H1 (cell line): ENCODE measurements at regions not wholly inside any gene's neighbourhood (a gene's known extent, or its start where the extent isn't known, plus 50 kb on each side); places are given as distances from the start of the nearest gene placed in this dataset.

Experiments used
- CTCF ChIA-PET: fragments of 300-600 bp; sonication (Branson Sonifier 250); formaldehyde crosslinking; loops from one replicate; lab custom pipeline; 2021; ENCODE audit not compliant: partially characterized antibody; lab: Charles Lee
- POLR2A ChIA-PET: fragments of 300-600 bp; sonication (Branson Sonifier 250); formaldehyde crosslinking; loops from one replicate; lab custom pipeline; 2021; ENCODE audit warnings: inconsistent platforms; ENCODE audit not compliant: partially characterized antibody; lab: Charles Lee
- DNase-seq, 2 experiments: peaks; one replicate each; pipeline versions ENCODE4 v3.0.0 to v3.0.0-alpha.2; 2010 to 2022; ENCODE audit warnings: low spot score in 2 of 2, low read depth in 1 of 2, mixed read lengths in 1 of 2
- FAIRE-seq: peaks from 2 replicates; lab custom pipeline; 2011; peaks lifted over from hg19 to GRCh38; lab: Jason Lieb, UNC
- H2AFZ ChIP-seq: 2 replicates; pipeline ENCODE4 v1.8.1; 2012; ENCODE audit warnings: low read length, inconsistent platforms
- H2AK5ac ChIP-seq: 2 replicates; pipeline ENCODE4 v1.6.1; 2013; ENCODE audit warnings: low read depth, low read length
- H2BK120ac ChIP-seq: replicated peaks from 2 replicates; pipeline ENCODE3; 2013; ENCODE audit warnings: low read depth, low read length, inconsistent platforms
- H2BK12ac ChIP-seq: 2 replicates; pipeline ENCODE4 v1.6.1; 2013; ENCODE audit warnings: low read depth, low read length
- H2BK15ac ChIP-seq: 2 replicates; pipeline ENCODE4 v1.6.1; 2013; ENCODE audit warnings: low read length
- H2BK20ac ChIP-seq: 2 replicates; pipeline ENCODE4 v1.6.1; 2013; ENCODE audit warnings: low read length
- H2BK5ac ChIP-seq: 2 replicates; pipeline ENCODE4 v1.6.1; 2013; ENCODE audit warnings: low read depth, low read length
- H3K14ac ChIP-seq: 2 replicates; pipeline ENCODE4 v1.6.1; 2013; ENCODE audit warnings: inconsistent platforms; ENCODE audit not compliant: insufficient read length
- H3K18ac ChIP-seq: 2 replicates; pipeline ENCODE4 v1.6.1; 2013; ENCODE audit warnings: low read length; ENCODE audit errors: extremely low read depth
- H3K23ac ChIP-seq: 2 replicates; pipeline ENCODE4 v1.6.1; 2013; ENCODE audit warnings: inconsistent platforms; ENCODE audit not compliant: insufficient read length
- H3K23me2 ChIP-seq: 2 replicates; pipeline ENCODE4 v1.6.1; 2013; ENCODE audit warnings: low read depth, low read length
- H3K27ac ChIP-seq: 2 replicates; pipeline ENCODE4 v1.6.1; 2011; ENCODE audit warnings: low read depth, low read length, inconsistent platforms
- H3K27me3 ChIP-seq, 4 experiments: replicated peaks in 1 of 4; 1 replicate in 1 of 4; 2 replicates in 3 of 4; pipeline versions ENCODE4 v1.6.1 to v1.8.1; 2011 to 2013; ENCODE audit warnings: low read length in 3 of 4, mild to moderate bottlenecking in 3 of 4, inconsistent platforms in 2 of 4, mixed read lengths in 2 of 4, moderate library complexity in 1 of 4; ENCODE audit not compliant: control insufficient read depth in 3 of 4, insufficient read depth in 3 of 4; ENCODE audit errors: extremely low read depth in 1 of 4
- H3K36me3 ChIP-seq, 4 experiments: 2 replicates each; pipeline versions ENCODE4 v1.6.1 to v1.8.1; 2011 to 2013; ENCODE audit warnings: mild to moderate bottlenecking in 4 of 4, low read length in 3 of 4, moderate library complexity in 2 of 4, control low read depth in 1 of 4, inconsistent platforms in 1 of 4; ENCODE audit not compliant: insufficient read depth in 4 of 4, control insufficient read depth in 2 of 4
- H3K4ac ChIP-seq: replicated peaks from 2 replicates; pipeline ENCODE3; 2013; ENCODE audit warnings: low read length, low read depth, mixed read lengths, inconsistent platforms; ENCODE audit not compliant: insufficient read length
- H3K4me1 ChIP-seq, 4 experiments: replicated peaks in 1 of 4; 1 replicate in 1 of 4; 2 replicates in 3 of 4; pipeline versions ENCODE4 v1.6.1 to v1.8.1; 2011 to 2013; ENCODE audit warnings: low read length in 3 of 4, inconsistent platforms in 2 of 4, mixed read lengths in 1 of 4; ENCODE audit not compliant: insufficient read depth in 4 of 4, control insufficient read depth in 3 of 4
- H3K4me2 ChIP-seq, 2 experiments: 2 replicates each; pipeline versions ENCODE4 v1.6.1 to v1.8.1; 2011 to 2013; ENCODE audit warnings: low read depth in 2 of 2, low read length in 2 of 2, control low read depth in 1 of 2, inconsistent platforms in 1 of 2, mild to moderate bottlenecking in 1 of 2; ENCODE audit not compliant: insufficient read depth in 1 of 2
- H3K4me3 ChIP-seq, 4 experiments: fragments of 200-600, 300-600 bp in 1 of 4; sonication (generic), shearing (Covaris generic), sonication (Bioruptor Twin) in 1 of 4; 2 replicates each; pipeline versions ENCODE4 v1.5.1 to v1.8.1; 2011 to 2016; ENCODE audit warnings: low read length in 4 of 4, low read depth in 3 of 4, control low read depth in 2 of 4, inconsistent platforms in 2 of 4, mild to moderate bottlenecking in 2 of 4, mixed read lengths in 1 of 4, moderate library complexity in 1 of 4; ENCODE audit not compliant: insufficient read depth in 2 of 4; ENCODE audit errors: extremely low read depth in 1 of 4
- H3K56ac ChIP-seq: replicated peaks from 2 replicates; pipeline ENCODE3; 2013; ENCODE audit warnings: low read depth, mild to moderate bottlenecking, mixed read lengths, low read length, inconsistent platforms; ENCODE audit not compliant: insufficient read length
- H3K79me1 ChIP-seq: 2 replicates; pipeline ENCODE4 v1.6.1; 2013; ENCODE audit warnings: low read depth, low read length, control low read depth
- H3K79me2 ChIP-seq, 2 experiments: 2 replicates each; pipeline versions ENCODE4 v1.6.1 to v1.8.1; 2012 to 2013; ENCODE audit warnings: low read length in 2 of 2, mild to moderate bottlenecking in 2 of 2, inconsistent platforms in 1 of 2; ENCODE audit not compliant: insufficient read depth in 2 of 2, control insufficient read depth in 1 of 2
- H3K9ac ChIP-seq, 4 experiments: replicated peaks in 1 of 4; 1 replicate in 1 of 4; 2 replicates in 3 of 4; pipeline versions ENCODE4 v1.6.1 to v1.8.1; 2011 to 2013; ENCODE audit warnings: low read depth in 3 of 4, low read length in 3 of 4, control low read depth in 2 of 4, mild to moderate bottlenecking in 2 of 4, moderate library complexity in 2 of 4, inconsistent platforms in 1 of 4; ENCODE audit errors: extremely low read depth in 1 of 4
- H3K9me3 ChIP-seq, 2 experiments: 2 replicates each; pipeline versions ENCODE4 v1.6.1 to v1.8.1; 2012 to 2013; ENCODE audit warnings: mild to moderate bottlenecking in 2 of 2, moderate library complexity in 2 of 2, control low read depth in 1 of 2, inconsistent platforms in 1 of 2, low read depth in 1 of 2, low read length in 1 of 2, mixed read lengths in 1 of 2; ENCODE audit not compliant: insufficient read depth in 2 of 2
- H4K20me1 ChIP-seq, 2 experiments: replicated peaks in 1 of 2; 2 replicates each; pipeline versions ENCODE3 to v1.8.1; 2011 to 2013; ENCODE audit warnings: inconsistent platforms in 2 of 2, low read length in 2 of 2, mild to moderate bottlenecking in 1 of 2; ENCODE audit not compliant: insufficient read depth in 2 of 2, control insufficient read depth in 1 of 2
- H4K5ac ChIP-seq: 2 replicates; pipeline ENCODE4 v1.6.1; 2013; ENCODE audit warnings: low read length, low read depth, mixed read lengths, inconsistent platforms; ENCODE audit not compliant: insufficient read length
- H4K8ac ChIP-seq: 2 replicates; pipeline ENCODE4 v1.8.0; 2013; ENCODE audit warnings: mild to moderate bottlenecking, moderate library complexity, low read length, inconsistent platforms; ENCODE audit not compliant: insufficient read depth; ENCODE audit errors: extremely low read depth
- H4K91ac ChIP-seq: replicated peaks from 2 replicates; pipeline ENCODE3; 2013; ENCODE audit warnings: low read length, mixed read lengths, inconsistent platforms; ENCODE audit not compliant: insufficient read length
- CHD2 ChIP-seq: IDR thresholded peaks from 2 replicates; pipeline ENCODE4 v1.6.1; 2012; ENCODE audit warnings: low read length, improper control_type of control experiment
- CTCF ChIP-seq, 3 experiments: IDR thresholded peaks; 1 replicate in 2 of 3; 2 replicates in 1 of 3; pipeline versions ENCODE4 v1.5.1 to v1.6.1; 2011; ENCODE audit warnings: low read length in 3 of 3, mild to moderate bottlenecking in 3 of 3, inconsistent platforms in 2 of 3, low read depth in 1 of 3, moderate library complexity in 1 of 3; ENCODE audit not compliant: insufficient read depth in 1 of 3; ENCODE audit errors: control extremely low read depth in 1 of 3
- KDM4A ChIP-seq: IDR thresholded peaks from one replicate; pipeline ENCODE4 v1.7.1; 2012; ENCODE audit warnings: low read depth, mild to moderate bottlenecking, moderate library complexity, low read length, inconsistent platforms; ENCODE audit not compliant: severe bottlenecking
- POU5F1 ChIP-seq: IDR thresholded peaks from 2 replicates; pipeline ENCODE4 v1.6.1; 2011; ENCODE audit warnings: low read depth, mild to moderate bottlenecking, low read length, moderate library complexity
- RAD21 ChIP-seq, 2 experiments: IDR thresholded peaks in 1 of 2; conservative IDR thresholded peaks in 1 of 2; 2 replicates each; pipeline ENCODE4 v1.6.1; 2011; ENCODE audit warnings: low read depth in 2 of 2, low read length in 2 of 2, improper control_type of control experiment in 1 of 2, inconsistent platforms in 1 of 2, mild to moderate bottlenecking in 1 of 2, moderate library complexity in 1 of 2
- RNF2 ChIP-seq: fragments of 200-900, 300-1000 bp; sonication (generic); IDR thresholded peaks from 2 replicates; pipeline ENCODE4 v1.7.1; 2016; ENCODE audit warnings: borderline replicate concordance, low read depth, mild to moderate bottlenecking, antibody characterized with exemption, low read length; ENCODE audit not compliant: poor library complexity, severe bottlenecking; ENCODE audit errors: missing control alignments
- WGBS, 2 experiments: shearing (Covaris generic) in 1 of 2; methylation state at CpG; one replicate each; pipeline versions ENCODE4 v1.1.6 to v1.1.7; 2013 to 2015; ENCODE audit warnings: low lambda C conversion rate in 2 of 2, mixed read lengths in 2 of 2, inconsistent platforms in 1 of 2, low coverage in 1 of 2, missing lambda C conversion rate in 1 of 2; ENCODE audit not compliant: insufficient replicate concordance in 2 of 2, insufficient coverage in 1 of 2, insufficient read length in 1 of 2; ENCODE audit errors: extremely low coverage in 1 of 2, missing lambda C conversion rate in 1 of 2; 5-methylcytosine and 5-hydroxymethylcytosine counted together

GRCh38 chr10:10776363-10776762, 241.3 kb upstream of the CELF2 start:
- no peak overlapping the region for H2BK12ac ChIP-seq
- H3K9ac ChIP-seq: no peak overlapping the region
- no peak for TF ChIP-seq KDM4A
- TF ChIP-seq CTCF (IDR thresholded peaks at IDR 0.05; ENCODE audit: control extremely low read depth in 1 of 3, insufficient read depth in 1 of 3, low read depth in 1 of 3, low read length in 3 of 3): no peak
- no peak for TF ChIP-seq RAD21 (IDR thresholded peaks at IDR 0.05 in 1 of 2, conservative IDR thresholded peaks at IDR 0.05 in 1 of 2; ENCODE audit: low read depth in 2 of 2, low read length in 2 of 2)
- TF ChIP-seq POU5F1: no peak
- TF ChIP-seq CHD2: no peak
- no peak for TF ChIP-seq RNF2
- H3K4ac ChIP-seq: no peak overlapping the region
- H3K36me3 ChIP-seq: no peaks in the 10 kb centered on the region
- no peak overlapping the region for H2AK5ac ChIP-seq
- H2BK20ac ChIP-seq: no peak overlapping the region
- H2BK15ac ChIP-seq: no peak overlapping the region
- no peak overlapping the region for H3K4me3 ChIP-seq
- DNase-seq (no peak), FAIRE-seq (no peak)
- POLR2A ChIA-PET: no interaction called here
- H4K5ac ChIP-seq: no peak overlapping the region
- CTCF ChIA-PET: no interaction called here
- H3K4me2 ChIP-seq: no peak overlapping the region
- no peaks in the 10 kb centered on the region for H3K27me3 ChIP-seq
- no peak overlapping the region for H3K23ac ChIP-seq
- H2BK120ac ChIP-seq: no peak overlapping the region
- H2AFZ ChIP-seq: no peak overlapping the region
- H3K23me2 ChIP-seq: no peaks in the 10 kb centered on the region
- no peak overlapping the region for H3K56ac ChIP-seq
- 91% methylated on average over 8 of the region's 9 CpGs; no CpG with 5 or more reads in 1 of the 2 experiments for WGBS, 2 experiments
- no peak overlapping the region for H4K91ac ChIP-seq
- H3K14ac ChIP-seq: no peak overlapping the region
- no peak overlapping the region for H3K27ac ChIP-seq
- H3K4me1 ChIP-seq: no peaks in the 10 kb centered on the region
- no peak overlapping the region for H2BK5ac ChIP-seq
- H3K79me2 ChIP-seq: no peaks in the 10 kb centered on the region
- H3K18ac ChIP-seq: no peak overlapping the region
- no peaks in the 10 kb centered on the region for H3K79me1 ChIP-seq
- no peaks in the 10 kb centered on the region for H3K9me3 ChIP-seq
- no peaks in the 10 kb centered on the region for H4K20me1 ChIP-seq
- no peak overlapping the region for H4K8ac ChIP-seq
